ENCODE measurements at regions not wholly inside any gene's neighbourhood (a gene's known extent, or its start where the extent isn't known, plus 50 kb on each side); places are given as distances from the start of the nearest gene placed in this dataset.
"Not testable (repeated sequence)": the region's sequence is repeated elsewhere in the genome, so short reads cannot be mapped to it uniquely, and the experiment has no call there.

DNA sequence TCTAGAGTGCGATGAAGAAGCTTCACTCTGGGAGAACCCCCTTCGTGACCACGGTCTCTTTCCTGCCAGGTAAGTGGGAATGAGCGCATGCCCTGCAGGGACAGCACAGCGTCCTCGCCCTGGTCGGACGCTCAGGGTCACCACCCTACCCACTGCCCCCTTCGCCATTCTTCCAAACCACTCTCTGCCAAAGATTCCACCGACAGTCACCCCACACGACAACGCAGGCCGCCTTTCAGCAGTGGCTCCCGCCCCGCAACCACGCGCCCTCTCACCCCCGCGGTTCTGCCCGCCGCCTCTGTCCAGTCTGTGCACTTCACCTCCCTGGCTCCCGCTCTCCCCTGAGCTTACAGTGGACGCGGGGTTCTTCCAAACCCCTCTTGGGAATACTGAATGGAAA lies 82.3 kb upstream of the FCGR1A start:
- DNase-seq (ENCODE audit: low read depth), result not testable (repeated sequence)

DNA sequence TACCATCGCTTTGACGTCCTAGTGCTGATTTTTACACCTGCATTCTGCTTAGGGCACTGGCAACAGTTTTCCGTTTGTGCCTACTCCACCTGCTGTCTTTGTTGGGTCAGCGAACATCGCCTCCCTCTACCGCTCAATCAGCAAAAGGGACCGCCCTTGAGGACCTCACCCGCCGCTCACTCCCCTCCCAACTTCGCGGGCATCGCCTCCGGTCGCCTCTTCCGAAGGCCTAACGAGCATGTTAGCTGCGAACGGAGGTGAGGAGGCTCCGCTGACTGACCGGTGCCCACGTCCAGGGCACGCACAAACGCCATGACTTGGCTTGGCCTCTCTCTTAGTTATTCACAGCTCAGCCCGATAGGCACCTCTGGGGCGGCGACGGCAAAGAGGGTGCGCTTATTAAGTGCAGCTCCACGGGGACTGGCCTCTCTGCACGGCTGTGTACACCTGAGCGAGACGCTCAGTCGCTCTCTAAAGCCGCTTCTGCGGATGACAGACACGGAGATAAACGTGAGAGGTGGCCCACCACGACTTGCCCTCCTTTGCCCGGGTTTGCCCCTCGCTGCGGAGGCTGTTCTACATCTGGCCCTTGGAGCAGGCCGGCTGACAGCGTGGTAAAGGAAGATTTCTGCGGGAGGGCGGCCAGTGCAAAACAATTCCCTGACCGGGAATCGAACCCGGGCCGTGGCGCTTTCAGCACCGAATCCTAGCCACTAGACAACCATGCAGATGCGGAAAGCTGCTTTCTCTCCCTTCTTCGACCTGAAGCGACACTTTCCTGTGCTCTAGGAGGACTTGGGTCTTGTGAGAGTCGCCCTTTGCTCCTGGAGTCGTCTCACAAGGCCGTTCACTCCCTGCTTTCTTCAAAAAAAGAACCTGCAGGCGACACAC lies 81.6 kb upstream of the FCGR1A start:
- DNase-seq (ENCODE audit: low read depth), result not testable (repeated sequence)

DNA sequence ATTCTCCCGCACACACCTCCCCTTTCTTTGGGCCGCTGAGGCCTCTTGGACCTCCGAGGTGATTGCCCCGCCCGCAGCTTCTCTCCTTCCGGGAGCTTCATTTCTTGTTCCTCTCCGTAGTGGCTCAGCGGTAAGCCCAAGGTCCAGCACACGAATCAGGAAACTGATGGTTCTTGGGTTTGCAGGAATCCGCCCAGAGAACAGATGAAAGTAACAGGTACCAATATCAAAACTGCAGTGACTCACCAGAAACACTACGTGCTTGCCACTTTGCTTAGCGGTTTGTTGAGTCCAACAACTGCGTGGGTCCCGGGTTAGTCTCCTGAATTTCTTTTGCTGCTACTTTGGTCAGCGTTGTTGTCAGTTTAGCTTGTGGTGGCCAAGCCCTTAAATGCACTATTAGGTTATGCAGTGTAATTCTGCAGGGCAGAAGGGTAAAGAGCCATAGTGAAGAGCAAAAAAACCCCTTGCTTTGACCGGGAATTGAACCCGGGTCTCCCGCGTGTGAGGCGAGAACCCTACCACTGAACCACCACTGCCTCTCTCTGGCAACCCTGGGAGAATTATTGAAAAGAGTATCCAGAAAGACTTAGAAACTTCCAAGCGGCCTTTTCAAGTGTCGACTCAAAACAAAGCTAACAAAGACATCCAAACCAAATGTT lies 74.2 kb upstream of the FCGR1A start:
- DNase-seq (ENCODE audit: low read depth), result not testable (repeated sequence)

DNA sequence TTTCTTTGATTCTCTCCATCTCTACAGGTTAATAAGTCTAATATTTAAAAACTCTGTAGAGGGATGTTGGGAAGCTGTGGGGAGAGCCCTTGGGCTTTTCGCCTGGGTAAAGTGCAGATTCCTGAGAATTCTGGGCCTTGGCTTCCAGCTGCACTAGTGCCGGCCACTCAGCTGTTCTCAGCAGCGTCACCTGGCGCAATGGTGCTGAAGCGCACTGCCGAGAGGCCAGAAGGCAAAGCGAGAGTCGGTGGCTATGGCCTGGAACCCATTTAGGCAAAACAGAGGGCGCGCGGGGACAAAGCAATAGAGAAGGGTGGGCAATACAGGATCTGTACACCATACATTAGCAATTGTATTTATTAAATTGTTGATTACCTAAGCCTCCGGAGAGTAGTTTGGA lies 70.8 kb upstream of the FCGR1A start:
- DNase-seq (ENCODE audit: low read depth), result not testable (repeated sequence)

DNA sequence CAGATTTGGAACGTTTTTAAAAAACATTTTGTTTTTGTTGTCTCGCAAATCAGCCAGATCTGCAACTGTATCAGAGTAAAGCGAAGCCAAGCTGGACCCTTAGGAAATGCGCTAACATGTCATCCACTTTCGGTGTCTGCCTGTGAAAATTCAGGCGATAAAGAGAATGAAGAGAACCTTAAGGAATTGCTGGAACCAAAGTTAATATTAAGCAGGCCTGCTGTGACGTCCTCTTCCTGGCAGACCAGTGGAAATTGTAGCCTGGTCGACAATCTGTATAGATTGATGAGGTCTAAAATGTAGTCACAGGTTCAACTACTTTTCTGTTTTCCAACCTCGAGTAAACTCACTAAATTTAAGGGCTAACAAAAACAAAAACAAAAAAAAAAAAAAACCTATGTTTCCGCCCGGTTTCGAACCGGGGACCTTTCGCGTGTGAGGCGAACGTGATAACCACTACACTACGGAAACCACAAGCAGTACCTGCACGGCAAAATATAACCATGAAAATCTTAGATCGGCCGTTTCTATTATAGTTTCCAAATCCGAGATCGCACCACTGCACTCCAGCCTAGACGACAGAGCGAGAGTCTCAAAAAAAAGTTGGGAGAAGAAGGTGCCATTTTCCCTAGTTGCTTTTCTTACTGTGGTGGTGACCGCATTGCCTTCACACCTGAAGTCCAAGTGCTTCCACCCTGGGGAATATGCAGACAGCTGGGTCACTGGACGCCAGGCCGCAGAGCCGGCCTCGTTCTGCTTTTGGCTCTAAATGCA lies 70.2 kb upstream of the FCGR1A start:
- DNase-seq (ENCODE audit: low read depth), result not testable (repeated sequence)

DNA sequence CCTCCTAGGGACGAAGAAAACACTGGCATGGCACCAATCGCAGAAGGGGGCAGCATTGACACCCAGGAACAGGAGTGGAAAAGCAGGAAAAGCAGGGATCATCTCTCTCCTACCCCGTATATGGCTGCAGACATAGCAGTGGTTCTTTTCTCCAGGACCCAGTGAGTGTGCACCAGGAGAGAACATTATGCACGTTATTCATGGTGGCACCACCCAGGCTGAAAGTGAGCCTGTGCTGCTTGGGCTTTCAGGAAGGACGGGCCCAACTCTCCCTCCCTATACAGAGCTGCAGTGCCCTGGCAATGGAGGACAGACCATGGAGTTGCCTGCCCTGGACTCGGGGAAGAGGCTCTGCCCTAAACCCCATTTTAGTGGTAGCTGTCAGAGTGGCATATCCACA lies 69.0 kb upstream of the FCGR1A start:
- DNase-seq (ENCODE audit: low read depth), result not testable (repeated sequence)

DNA sequence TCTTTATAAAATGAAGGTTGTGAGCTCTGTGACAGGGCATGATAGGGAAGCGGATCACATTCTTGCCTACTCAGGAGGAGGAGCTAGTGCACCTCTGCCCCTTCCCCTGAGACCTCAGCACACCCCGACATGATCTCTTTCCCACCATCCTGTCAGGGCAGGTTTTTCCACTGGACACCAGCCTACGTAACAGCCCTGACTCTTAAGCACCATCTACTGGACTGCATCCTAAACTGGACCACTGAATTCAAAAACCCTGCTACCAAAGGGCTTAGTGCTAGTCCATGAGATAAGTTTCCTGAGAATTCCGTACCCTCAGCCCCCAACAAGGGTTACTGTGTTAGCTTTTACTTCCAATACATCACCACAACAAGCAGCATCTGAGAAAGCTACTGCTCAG lies 68.5 kb upstream of the FCGR1A start:
- DNase-seq (ENCODE audit: low read depth), result not testable (repeated sequence)

DNA sequence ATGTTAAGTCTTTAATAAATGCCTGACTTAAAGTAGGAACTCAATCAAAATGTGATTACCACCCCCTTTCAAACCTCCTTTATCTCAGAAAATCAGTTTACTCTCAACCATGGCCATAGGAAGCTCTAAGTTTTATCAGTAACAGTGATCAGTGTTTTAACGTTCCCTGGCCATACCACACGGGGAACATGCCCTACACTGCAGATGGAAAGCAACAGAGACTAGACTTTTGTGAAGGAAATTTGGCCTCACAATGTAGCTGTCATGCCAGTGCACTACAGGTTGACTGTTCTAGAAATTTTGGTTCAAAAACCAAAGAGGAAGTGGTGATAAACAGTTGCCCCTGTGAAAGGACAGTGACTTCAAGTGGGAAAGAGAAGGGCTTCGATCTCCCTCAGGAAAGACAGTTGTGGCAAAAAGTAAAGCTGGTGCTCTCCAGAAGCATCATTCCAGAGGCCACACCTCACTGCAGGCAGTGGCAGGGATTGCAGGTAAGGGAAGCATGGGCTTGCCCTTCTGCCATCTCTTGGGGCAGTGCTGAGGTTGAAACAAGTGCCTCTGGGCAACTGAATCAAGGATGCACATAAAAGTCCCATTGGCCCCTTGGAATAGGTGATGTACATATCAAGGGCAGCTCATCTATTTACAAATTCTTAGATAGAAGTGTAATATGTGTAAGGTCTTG lies 57.7 kb upstream of the FCGR1A start:
- DNase-seq (ENCODE audit: low read depth), result not testable (repeated sequence)

DNA sequence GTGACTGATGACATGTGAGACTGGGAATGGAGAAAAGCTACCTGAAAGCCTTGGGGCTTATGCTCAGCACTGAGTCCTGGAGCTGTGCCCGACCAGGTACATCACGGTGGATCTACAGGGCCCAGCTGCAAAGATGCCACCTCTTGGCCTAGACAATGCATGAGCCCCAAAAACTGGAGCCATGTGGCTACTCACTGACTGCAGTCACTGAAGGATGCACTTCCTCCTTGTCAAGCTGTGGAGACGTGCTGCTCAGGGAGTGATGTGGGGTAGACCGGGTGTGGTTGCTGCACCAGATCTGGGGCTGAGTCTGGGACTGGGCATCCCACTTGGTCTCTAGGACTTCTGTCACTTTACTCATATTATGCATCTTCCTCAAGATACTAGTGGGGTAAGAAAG lies 55.8 kb upstream of the FCGR1A start:
- DNase-seq (ENCODE audit: low read depth), result not testable (repeated sequence)

DNA sequence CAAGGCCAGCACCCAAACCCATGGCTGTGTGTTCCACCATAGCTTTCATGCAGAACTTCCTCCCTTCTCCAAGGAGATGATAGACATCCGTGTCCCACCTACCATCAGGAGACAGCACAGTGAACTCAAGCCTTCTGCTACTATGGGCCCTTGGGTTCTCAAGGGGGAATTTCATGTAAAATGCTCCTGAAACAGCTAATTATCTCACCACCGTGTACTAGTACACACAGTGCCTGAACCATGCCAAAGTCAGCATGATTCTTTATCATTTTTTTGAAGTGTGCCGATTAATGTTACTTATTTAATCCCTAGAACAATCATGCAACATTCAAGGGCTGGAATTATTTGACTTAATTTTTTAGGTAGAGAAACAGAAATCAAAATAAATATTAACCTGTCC lies 53.9 kb upstream of the FCGR1A start:
- not testable (repeated sequence) for DNase-seq (ENCODE audit: low read depth)
